B cell (primary cell): ENCODE measurements at regions not wholly inside any gene's neighbourhood (a gene's known extent, or its start where the extent isn't known, plus 50 kb on each side); places are given as distances from the start of the nearest gene placed in this dataset.
"Not testable (repeated sequence)": the region's sequence is repeated elsewhere in the genome, so short reads cannot be mapped to it uniquely, and the experiment has no call there.

Experiments
- CTCF ChIP-seq: fragments of 200-600 bp; IDR thresholded peaks from one replicate; pipeline ENCODE4 v1.8.0; 2022; ENCODE audit warnings: antibody characterized with exemption, mild to moderate bottlenecking
- EZH2 ChIP-seq: IDR thresholded peaks from 2 replicates; pipeline ENCODE4 v1.6.1; 2012; ENCODE audit warnings: borderline replicate concordance, low read depth, mild to moderate bottlenecking, moderate library complexity, low read length; ENCODE audit not compliant: insufficient read depth, poor library complexity, severe bottlenecking

- TF ChIP-seq EZH2, CTCF: not testable (repeated sequence)
Measured at GRCh38 chr15:95080228-95080627, 848.9 kb downstream of the MCTP2 start.
